ENCODE measurements at regions not wholly inside any gene's neighbourhood (a gene's known extent, or its start where the extent isn't known, plus 50 kb on each side); places are given as distances from the start of the nearest gene placed in this dataset.
"Not testable (repeated sequence)": the region's sequence is repeated elsewhere in the genome, so short reads cannot be mapped to it uniquely, and the experiment has no call there.

DNA sequence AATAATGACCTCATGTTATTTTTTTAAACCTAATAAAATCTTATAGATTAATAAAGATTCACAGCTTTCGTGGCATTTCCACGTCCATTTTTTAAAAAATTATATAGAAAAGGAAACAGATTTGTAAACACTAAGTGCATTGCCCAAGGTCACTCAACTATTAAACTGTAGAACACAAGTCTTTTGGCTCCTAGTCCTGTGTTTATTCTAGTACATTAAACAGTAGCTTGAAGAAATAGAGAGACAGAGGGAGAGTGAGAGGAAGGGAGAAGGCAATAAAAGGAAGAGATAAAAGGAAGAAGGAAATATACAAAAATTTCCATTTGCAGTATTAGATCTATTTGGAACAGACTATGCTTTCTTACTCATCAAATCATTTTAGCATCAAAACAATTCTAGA is 586.7 kb upstream of the CITED2 start:
- no peak for DNase-seq

DNA sequence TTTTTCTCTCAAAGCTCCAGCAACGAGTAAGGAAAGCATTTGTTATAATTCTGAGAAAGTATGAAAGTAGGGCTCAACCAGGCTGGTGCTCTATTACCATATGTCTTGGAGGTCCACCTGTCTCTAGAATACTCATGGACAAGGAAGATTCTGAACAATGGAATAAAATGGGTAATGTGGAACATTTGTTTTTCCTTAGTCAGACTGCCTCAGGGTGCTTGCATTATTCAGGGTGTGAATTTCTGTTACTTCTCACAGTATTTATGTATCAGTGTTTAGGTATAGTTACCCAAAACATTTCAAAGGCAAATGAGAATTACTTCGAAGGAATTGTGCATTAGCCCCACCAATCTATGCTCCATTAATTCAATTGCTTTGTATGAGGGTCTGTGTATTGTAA is 586.2 kb upstream of the CITED2 start:
- no peak for DNase-seq

DNA sequence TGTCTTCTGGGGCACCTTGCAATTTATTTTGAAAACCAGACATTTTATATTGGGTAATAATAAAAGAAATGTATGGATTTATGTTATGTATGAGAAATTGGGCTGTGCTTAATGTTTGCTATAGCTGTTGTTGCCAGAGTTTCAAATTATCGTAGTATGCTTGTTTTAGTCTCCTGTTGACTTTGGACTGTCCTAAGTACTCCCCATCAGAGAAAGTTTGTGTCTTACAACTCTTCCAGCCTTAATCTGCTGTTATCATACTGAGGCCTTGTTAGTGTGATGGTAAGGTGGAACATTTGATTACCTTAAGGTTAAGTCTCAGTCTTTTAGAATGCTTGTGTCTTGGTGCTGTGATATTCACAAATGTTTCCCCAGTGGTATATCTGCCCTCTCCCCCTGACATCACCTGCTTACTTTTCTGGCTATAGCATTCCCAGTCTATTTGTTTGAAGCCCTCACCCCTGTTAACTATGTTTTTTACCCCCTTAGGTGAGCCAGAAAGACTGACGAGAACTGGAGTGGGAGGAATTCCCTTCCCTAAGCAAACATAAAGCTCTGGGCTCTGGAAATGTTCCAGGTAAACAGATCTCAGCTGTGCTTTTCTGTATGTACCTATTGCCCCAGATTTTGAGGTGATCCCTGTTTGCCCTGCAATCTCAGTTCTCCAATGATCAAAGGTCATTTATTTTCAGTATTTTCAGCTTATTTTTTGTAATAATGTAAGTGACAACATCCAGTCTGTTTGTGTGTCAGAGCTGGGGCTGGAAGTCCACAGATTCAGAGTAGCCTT is 581.1 kb upstream of the CITED2 start:
- no peak for DNase-seq

DNA sequence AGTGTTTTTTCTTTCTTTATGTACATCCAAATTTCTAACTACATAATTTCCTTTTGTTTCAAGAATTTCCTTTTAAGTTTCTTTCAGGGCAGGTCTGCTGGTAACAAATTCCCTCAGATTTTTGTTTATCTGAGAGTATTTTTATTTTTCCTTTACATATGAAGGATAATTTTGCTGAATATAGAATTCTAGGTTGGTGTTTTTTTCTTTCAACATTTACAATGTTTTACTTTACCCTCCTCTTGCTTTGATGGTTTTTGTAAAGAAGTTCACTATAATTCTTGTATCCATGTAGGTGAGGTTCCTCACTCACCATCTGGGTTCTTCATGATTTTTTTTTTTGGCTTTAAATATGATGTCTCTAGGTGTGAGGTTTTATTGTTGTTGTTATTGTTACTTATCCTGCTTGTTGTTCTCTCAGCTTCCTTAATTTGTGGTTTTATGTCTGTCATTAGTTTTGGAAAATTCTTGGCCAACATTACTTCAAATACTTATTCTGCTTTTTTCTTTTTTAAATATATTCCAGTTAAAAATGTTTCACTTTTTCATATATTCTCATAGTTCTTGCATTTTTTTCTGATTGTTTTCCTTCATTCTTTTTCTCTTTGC is 580.1 kb upstream of the CITED2 start:
- no peak for DNase-seq

DNA sequence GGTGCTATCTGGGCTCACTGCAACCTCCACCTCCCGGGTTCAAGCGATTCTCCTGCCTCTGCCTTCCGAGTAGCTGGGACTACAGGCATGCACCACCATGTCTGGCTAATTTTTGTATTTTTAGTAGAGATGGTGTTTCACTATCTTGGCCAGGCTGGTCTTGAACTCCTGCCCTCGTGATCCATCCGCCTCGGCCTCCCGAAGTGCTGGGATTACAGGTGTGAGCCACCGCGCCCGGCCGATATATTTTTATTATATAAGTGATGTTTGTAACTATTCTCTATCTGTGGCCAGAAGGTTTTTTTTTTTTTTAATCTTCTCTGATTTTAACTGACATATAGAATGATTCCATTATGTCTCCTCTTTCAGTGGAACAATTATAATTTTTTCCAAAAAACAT is 579.3 kb upstream of the CITED2 start:
- not testable (repeated sequence) for DNase-seq

DNA sequence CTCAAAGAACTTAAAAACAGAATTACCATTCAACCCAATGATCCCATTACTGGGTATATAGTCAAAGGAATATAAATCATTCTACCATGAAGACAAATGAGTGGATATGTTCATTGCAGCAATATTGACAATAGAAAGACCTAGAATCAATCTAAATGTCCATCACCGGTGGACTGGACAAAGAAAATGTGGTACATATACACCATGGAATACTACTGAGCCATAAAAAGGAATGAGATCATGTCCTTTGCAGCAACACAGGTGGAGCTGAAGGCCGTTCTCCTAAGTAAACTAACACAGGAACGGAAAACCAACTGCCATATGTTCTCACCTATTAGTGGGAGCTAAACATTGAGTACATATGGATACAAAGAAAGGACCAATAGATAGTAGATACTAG is 576.7 kb upstream of the CITED2 start:
- DNase-seq = no peak

DNA sequence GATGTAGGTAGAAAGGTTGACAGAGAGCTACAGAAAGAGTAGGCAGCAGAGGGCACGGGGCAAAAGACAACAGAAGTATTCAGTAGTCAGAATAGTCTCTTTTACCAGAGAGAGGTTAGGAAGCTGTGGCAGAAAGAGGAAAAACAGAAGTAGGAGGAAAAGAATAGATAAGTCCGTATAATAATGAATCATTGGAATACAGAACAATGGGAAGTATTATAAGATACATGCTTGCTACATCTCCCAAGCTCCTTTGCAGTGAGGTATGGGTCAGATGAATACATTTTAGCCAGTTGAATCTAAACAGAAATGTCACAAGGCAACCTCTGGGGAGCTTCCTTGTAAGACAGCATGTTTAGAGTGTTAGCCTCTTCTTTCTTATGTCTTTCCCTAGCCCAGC is 570.5 kb upstream of the CITED2 start:
- no peak for DNase-seq

DNA sequence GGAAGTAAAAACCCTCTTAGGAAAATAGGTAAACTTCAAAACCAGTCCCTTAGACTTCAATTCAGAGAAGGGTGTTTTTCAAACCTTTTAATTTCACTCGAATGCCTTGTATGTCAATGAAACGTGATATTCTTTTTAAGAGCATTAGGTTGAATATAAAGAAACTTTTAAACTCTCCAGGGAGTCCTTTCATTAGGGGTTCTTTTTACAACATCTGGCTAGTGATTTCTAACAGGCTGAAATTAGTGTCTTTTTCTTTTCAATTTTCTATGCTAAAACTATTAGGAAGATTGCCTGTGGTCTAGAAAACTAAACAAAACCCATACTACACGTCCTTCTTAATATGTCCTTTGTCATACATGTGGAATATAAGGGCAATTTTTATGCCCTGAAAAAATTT is 569.7 kb upstream of the CITED2 start:
- peak; percentile 65 for DNase-seq

DNA sequence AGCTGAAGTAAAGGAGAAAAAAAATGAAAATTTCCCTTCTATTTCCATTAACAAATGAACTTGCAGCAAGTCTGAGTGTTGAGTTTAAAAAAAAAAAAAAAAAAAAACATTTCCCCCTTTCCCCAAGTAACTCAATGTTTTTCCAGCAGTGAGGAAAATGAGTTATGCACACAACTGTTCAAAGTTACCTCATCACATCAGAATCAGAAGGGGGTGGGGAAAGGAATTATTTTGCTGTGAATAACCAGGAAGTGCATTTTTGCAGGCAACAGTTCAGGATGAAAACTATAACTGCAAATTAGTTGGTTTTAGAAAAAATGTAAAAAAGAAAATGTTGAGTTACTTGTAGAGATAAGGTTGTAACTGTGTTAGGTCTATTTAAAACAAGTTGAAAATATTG is 568.9 kb upstream of the CITED2 start:
- no peak for DNase-seq

DNA sequence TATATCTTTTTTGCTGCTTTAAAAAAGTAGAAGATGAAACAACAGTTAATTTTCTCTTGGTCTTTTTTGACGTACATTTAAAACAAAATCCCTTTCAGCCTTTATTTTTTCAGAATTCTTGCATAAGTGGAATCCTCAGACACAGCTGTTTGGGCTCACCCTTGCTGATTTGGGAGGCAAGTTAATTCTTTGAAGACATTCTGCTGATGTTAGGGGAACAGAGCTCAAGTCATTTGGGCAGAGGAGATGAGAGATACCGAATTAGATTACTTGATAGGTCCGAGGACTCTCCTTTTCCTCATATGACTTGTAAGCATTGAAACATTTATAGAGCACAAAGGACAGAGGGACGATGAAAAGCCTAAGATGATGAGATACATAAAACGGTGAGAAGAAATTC is 567.9 kb upstream of the CITED2 start:
- DNase-seq = no peak

DNA sequence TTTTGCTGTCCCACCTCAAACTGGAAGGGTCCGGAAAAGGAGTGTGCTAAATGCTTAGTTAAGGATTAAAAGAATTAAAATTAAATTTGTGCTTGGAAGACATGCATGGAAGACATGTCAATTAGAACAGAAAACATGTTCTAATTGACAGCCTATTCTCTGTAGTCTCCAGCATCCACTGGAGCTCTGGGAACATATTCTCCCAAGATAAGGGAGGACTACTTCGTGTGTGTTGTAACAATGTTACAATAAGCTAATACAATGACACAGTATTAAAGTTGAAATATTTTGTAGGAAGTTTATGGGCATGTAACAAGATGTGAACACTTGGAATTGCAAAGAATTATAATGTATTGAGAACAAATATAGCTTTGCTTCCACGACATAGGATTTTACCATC is 567.4 kb upstream of the CITED2 start:
- no peak for DNase-seq

DNA sequence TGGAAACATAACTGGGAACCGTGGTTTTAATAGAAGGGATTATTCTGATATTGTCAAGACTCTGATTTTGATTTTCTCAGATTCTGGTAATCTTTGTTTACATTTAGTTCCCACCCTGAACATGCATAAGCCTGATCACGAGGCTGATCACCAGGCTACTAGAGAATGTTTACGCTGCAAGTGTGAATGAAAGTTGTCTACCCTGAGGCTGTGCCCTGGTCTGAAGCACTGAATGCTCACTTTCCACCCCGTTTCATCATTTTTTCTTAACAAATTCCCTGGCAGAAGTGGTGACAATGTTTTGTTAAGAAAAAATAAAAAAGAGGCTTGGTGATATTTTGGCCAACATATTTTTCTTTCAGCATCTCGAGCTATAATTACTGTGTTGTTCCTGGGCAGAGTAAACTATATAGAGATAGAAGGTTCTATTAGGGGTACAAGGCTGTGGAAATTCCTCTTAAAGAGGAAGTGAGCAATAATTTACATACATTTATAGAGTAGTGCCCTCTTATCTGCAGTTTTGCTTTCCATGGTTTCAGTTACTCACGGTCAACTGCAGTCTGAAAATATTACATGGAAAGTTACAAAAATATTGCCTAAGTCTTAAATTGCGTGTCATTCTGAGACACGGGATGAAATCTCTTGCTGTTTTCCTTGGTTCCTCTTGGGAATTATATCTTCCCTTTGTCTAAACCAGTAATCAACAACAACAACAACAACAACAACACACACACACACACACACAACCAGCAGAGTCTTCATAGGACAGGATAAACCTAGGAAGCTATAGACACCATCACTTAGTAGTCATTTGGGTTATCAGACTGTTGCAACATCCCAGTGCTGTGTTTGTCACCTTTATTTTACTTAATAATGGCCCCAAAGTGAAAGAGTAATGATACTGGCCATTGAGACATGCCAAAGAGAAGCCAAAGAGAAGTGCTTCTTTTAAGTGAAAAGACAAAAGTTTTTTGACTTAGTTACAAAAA is 566.6 kb upstream of the CITED2 start:
- DNase-seq = no peak

DNA sequence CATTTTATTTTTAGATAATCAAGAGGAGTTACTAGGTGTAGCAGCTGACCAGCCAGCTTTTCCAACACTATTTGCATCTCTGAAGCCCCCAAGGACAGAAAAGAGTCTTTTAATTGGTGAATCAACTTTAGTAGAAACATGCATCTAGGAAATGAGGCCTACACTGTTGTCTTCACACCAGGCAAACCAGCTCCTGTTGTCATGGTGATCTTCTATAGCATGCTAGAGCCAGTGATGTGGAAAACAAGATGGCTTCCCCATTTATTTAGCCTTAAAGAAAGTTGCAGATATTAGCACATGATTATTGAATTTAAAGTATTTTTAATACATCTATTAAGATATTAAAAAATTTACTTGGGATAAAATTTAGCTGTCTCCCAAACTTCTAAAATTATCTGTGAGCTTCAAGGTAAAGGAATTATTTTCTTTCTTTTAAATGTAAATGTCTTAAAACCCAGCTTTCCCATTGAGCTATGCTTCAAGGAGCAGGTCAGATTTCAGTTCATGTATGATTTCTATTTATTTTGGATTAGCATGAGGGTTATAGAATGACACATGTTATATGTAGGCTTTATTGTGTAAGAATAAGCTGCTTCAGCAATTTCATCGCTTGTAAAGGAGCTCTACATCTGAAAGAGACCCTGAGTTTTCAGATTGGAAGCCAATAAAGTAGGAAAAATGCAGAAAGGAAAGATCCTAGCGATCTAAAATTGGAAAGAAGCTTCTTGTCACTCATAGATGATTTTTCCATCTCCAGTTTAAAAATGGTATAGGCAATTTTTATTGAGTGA is 564.9 kb upstream of the CITED2 start:
- no peak for DNase-seq

DNA sequence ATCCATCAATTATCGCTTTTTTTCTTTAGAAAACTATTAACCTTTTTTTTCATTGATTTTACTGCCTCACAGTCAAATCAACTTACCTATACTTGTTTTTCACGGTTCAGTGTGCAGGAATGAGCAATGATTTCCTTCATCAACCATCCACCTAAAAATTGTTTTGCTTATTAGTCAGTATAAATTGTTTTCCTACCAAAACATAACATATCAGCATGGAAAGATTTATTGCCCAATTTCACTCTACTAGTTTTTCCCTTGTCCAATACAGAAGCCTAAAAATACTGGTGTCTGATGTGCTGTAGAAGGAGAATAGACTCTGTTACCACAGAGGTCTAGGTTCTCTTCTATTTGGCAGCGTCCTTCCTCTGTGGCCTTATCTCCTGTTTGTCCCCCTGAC is 558.2 kb upstream of the CITED2 start:
- DNase-seq = no peak

DNA sequence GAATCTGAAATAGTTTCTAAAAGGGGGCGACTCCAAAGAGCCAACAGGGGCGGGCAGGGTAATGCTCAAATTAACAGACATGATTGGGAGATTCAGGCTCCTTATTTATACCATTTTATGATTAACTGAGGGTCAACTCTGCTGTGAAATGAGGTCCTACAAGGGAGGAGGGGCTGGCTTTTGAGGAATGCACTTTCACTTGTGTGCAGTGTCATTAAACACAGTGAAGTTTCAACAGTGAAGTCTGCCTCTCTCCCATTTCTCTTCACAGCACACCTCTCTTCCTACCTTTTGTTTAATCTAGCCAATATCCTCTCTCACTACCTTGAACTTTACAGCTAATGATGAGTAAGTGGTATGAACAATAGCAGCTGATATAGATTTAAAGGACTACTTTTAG is 557.3 kb upstream of the CITED2 start:
- DNase-seq = no peak

DNA sequence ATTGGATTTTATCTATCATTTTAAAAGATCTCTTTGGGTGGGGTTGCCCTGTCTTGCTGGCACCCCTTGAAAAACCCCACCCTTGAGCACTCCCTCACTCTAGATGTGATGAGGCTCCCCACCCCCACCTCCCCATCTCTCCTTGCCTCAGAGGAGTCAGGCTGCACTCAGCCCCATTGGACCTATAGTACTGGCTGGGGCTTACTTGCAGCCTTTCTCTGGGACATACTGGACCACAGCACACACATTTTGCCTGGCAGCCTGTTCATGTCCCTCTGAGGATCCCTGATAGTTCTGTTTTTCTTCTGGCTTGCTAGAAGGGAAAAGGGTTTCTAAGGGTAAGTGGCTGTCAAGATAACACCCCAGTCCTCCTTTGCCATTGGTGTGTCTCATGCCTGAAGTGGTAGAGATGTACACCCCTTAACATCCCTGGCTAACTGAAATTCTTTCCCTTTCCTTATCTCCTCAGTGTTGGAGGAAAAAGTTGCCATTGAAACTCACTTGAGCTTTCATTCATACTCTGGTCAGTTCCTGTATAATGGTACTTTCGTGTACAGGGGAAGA is 553.4 kb upstream of the CITED2 start:
- no peak for DNase-seq

DNA sequence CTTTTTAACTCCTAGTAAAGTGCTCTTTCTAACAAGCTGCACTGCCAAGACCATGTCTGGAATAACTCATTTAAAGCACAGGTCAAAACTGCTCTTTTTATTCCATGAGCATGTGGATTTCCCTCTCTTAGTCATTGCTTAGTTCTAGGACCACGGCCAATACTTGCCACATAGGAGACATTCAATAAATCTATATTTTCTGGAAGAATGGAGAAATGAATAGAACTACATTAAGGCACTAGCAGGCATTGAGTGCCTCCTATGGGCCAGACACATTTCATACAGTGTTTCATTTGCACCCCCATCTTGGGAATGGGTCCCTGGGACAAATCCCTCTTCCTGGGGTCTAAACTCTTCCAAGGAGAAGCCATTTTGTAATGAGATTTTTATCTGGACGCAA is 552.8 kb upstream of the CITED2 start:
- no peak for DNase-seq

DNA sequence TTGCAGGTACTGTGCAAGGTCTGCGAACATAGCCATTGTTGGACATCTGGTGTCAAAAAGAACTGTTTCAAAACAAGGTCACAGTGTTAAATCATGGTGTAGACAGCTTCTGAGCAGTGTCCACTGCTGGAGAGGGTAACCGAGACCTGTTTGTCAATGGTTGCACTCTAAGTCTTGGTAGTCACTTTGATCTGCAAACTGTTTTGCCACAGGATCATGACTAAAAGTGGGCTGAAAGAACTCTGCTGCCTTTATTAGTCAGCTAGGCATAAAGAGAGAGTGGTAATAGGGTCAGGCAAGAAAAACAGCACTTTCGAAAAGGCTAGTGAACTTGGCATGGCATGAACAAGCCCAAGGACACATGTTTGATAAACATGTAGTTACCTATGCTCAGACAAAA is 552.3 kb upstream of the CITED2 start:
- no peak for DNase-seq

DNA sequence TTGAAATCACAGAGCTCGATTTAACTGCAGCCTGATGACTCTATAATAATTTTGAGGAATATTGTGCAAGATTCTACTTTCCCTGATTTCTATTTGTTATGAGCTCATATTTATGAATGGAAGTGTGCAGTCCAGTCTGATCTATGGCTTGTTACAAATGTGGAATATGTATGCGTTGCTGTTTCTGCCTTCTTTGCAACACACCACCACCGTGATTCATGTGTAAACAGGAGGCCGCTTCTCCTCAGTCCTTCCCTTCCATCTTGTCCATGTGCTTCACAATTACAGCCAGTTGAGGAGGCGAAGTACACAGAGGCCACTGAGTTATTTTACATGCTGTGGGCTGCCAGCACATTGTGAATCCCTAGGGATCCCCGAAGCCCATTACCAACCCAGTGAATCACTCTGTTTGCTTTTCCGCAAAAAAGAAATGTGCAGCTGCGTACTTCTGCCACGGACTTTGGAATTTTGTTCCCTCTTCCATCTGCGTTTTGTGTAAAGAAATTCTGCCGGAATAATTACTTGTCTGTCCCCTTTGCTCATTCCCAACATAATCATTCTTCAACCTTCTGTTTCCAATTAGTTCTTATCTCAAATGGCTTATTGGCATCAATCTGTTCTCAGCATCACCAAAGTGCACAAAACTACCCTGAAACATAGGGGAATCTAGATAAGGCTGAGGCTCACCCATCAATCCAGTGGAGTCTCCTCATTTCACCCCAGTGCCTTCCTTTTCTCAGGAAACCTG is 551.6 kb upstream of the CITED2 start:
- DNase-seq = peak; percentile 42

DNA sequence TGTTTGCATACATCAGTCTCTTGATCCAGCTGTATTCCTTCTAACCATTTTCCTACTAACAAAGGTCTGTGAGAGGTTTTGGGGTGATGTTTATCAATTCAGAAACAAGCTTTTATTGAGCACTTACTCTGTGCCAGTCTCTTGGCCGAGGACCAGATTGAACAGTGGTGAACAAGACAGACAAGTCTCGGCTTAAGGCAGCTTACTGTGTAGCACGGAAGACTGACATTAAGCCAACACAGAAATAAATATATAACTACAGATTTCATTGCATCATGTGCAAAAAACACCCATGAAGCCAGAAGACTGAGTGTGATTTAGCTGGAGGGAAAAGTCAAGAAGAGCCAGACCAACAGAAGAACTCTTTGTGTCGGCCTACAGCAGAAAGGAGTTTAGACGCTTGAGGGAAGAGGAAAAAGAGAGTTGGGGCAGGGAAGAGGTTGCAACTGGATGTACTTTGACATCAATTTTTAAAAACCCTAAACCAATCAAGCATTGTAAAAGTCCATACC is 549.6 kb upstream of the CITED2 start:
- no peak for DNase-seq

DNA sequence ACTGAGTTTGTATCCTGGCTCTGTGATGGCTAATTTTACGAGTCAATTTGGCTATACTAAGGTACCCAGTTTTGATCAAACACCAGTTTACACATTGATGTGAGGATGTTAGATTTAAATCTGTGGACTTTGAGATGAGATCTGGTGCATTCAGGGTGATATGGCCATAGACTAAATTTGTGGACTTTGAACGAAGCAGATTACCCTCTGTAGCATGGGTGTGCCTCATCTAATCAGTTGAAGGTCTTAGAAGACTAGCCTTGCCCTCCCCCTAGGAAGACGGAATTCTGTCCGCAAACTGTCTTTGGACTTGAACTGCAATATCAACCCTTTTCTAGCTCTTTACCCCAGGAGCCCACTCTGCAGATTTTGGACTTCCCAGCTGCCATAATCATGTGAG is 547.8 kb upstream of the CITED2 start:
- DNase-seq = no peak

DNA sequence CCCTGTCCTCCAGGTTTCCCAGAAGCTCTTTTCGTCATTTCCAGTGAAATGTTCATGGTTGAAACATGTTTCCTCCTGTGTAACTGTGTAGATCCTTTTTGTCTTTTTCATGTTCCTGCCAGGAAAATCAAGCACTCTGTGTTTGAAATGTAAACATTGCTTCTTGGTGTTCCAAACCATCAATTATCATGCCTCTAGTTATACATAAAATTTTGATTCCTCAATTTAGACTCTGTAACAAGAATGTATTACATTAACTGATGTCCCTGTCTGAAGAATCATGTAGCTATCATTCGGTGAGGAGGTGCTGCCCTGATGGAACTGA is 546.3 kb upstream of the CITED2 start:
- DNase-seq = no peak

All from NCI-H1436 treated with DMSO at 0.1 percent for 48 hours (cell line).